ENCODE measurements at regions not wholly inside any gene's neighbourhood (a gene's known extent, or its start where the extent isn't known, plus 50 kb on each side); places are given as distances from the start of the nearest gene placed in this dataset.

DNA sequence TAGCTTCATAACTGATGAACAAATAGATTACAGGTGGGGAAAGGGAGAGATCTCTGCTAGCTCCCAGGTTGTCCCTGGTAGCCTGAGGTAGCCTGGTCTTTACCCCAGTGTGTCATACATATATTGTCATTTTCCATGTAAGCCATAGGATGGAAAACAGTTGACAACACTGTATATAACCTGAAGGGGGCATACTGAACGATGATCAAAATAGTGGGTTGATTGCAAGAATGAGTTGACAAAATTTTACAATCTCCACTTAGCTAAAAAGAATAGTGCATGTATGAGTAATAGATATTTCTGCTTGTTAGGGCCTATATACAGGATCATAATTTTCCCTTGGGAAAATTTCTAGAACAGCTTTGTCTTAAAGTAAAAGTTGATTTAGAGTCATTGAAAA is 304.1 kb upstream of the HAND2 start:
- DNase-seq: no peak

DNA sequence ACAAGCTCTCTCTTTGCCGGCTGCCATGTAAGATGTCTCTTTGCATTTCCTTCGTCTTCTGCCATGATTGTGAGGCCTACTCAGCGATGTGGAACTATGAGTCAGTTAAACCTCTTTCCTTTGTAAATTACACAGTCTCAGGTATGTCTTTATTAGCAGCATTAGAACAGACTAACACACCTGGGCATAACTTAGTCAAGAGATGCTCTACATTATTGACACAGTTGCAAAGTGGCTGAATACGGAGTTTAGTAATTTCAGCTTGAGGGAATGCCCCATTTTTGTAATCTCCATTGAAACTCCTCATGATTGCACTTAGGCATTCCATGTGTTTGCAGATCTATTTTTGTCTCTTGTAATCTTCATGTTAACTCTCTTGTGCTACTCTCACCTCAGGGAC is 299.5 kb upstream of the HAND2 start:
- no peak for DNase-seq

DNA sequence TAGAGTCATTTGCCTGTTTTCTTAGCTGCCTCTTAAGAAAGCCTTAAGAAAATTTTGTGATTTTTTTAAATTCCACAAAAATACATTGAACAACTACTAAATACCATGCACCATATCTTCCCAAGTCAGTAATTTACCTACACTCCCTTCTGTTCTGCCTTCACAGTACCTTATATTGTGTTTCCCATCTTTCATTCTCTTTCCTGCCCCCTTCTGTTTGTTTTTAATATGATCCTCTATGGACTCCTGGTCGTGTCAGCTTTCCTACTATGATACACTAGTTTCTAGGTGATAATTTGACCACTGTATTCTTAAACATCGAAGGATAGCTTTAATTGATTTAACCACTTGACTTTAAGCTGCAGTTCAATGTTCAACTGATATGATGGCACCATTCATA is 297.7 kb upstream of the HAND2 start:
- DNase-seq: no peak

DNA sequence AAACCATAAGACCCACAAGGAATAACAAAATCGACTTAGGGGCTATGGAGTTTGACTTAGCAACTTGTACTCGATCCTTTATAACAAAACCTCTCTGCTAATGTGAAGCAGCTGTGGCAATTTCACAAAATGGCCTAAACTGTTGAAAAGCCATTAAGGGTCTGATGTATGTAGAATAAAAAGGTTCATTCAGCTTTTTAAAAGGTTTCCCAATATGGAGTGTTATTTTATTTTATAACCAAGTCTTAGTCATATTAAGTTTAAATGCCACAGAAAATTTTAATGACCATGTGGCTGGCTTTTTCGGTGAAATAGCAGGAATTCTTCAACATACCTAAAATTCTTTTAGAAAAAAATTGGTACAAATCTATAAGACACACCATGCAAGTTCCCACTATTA is 291.8 kb upstream of the HAND2 start:
- no peak for DNase-seq

DNA sequence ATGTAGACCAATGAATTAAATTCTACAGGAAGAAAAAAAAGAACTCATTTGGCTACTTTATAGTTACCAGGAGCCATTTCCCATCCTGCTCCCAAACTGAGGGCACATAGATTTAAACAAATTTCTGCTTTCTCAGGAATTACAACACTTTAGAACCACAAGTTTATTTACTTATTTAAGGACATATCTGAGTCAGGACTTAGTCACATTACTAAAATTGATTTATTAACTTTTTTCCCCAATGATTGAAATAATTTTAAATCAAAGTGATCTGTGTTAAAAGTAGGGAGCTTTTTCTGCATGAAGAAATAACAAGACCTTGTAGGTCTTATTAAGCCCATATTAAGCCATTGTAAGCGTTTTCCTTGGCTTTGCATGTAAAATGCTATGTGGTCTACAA is 291.0 kb upstream of the HAND2 start:
- DNase-seq: no peak

DNA sequence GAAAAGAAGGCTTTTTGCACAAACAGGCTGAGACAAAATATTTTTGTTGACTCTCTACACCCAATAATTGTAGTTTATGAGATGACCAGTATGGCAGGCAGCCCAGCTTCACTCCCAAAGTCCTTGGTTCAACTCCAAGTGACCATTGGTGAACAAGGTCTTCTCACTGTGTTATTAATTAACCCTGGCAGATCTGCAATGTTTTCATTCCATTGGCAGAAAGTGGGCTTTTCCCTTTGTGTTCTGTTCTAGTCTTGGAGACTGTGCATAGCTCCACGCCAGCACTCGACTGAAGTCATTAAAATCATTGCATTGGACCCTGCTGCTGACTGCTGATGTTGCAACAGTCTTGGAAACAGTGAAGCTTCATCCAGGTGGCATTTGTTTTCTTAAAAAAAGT is 277.3 kb upstream of the HAND2 start:
- DNase-seq: no peak

DNA sequence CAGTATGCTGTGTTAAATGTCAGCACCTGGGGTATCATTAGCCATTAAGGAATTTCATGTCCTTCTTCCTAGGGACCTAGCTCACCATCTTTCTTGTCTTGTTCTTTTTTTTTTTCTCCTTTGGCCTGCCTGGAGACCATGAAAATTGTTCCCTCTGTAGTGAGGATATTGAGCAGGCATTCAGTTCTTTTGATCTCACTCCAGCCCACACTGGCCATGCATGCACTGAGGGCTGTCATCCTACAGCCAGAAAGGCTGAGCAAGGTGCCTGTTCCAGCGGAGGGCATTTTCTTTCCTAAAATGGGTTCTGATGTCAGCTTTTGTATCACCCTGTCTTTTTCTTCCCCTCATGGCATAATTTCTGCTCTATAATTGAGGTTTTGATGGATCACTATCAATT is 275.9 kb upstream of the HAND2 start:
- no peak for DNase-seq

DNA sequence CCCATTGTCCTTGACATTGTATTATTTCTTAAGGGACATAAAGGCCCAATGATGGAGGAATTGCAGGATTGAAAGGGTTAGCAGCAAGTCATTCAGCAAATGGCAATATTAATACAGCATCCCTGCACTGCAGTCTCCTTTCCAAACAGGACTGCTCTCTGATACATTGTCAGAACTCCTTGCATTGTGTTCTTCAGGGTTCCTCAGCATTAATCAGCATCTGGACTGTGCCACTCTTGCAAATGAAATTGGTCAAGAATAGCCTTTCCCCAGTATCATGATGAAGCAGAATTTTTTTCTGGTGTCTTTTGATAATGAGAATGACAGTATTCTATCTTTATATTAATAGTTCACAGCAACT is 272.6 kb upstream of the HAND2 start:
- DNase-seq: no peak

DNA sequence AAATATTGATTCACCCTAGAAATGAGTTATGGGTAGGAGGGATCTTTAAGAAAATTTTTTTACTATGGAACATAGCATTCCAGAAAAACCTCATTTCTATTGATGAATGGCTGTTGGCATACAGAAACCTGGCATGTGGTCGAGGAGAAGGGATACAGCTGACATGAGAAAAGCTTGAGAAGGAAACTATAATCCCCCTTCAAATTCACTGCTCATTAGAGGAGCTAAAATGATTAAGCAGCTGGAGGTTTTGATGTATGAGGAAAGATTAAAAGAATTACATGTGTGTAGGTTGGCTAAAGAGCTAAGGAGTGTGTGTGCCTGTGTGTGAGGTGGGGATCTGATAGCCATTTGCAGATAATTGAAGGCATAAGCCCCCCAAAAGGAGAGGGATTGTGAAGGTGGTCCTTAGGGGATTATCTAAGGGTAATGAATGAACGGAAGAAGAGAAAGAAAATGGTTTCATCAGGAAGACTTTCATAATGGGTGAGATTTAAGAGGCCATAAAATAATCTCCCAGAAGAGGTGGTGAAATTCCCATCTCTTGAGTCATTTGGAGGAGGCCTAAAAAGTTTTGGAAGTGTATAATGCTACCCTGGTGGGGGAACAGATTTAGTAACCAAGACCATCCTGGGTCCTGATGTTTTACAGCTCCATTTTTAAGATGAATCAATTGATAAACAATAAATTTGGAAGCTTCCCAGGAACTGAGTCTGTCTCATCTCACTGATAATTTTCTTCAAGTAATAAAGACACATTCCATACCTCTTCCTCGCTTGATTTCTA is 272.0 kb upstream of the HAND2 start:
- DNase-seq: no peak

DNA sequence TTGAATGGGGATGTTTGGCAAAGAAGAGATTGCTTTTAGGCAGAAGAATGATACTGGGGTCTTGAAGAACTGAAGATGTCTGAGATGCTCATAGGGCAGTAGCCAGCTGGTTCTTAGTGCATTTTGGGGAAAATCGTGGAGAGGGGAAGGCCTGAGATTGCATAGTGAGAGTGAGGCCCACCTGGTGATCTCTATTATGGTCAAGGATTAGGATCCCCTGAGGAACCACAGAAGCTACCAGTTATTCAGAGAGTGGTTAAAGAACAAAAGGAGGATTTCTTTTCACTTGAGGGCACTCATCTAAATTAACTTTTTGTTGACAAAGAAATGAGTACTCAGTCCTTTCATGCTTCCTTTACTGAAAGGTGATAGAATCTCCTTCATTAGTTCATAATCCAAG is 271.3 kb upstream of the HAND2 start:
- no peak for DNase-seq

DNA sequence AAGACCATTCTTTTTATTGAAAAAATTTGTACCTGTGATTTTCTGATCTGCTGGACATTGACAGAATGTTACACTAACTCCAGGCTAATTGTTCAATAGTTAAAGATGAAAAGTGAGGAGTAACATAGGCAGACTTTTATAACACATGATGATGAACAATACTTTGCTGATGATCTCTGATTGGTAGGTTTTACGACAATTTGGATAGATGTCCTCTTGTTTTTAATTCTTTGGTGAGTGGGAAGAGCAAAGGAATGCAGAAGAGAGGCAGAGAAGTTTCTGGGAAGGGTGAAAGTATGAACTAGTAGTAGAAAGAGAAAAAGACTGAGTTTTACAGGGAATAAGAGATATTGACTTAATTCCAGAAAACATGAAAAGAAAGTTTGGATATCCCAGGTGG is 267.3 kb upstream of the HAND2 start:
- DNase-seq: no peak

DNA sequence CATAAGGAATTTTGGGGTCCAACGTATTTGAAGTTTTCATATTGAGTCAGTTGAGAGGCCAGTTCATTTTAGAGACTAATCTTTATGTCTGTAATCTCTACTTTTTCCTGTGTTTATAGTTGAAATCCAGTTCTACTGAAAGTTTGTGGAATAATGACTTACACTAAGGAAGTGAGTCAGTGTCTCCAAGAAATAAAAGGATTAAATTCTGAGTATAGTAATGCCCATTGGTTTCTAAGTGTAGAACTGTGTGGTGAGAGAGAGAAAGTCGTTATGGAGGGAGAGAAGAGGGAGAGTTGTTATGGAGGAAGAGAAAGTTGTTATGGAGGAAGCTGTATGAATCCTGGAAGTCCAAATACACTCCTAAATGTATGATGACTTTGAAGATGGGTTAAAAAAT is 264.6 kb upstream of the HAND2 start:
- no peak for DNase-seq

DNA sequence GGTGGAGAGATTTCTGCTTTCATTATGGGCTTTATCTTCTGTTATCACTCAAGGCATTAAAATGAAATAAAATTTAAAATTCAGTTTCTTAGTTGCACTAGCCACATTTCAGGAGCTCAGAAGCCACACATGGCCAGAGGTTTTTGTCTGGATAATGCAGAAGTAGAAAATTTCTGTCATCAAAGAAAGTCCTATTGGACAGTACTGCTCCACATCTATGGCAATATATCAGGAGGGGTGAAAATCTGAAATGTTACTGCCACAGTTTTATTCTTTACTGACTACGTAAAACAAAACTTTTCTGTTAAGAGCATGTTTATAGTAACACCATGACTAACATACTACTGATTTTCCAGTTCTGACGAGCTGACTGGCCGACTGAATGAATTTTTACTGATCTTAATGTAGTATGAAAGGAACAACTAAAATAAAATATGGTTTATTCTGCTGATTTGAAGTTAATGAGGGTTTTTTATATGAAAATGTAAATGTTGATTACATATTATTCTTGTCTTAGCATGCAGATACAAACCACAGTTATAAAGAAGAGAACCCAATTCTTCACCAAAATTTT is 264.0 kb upstream of the HAND2 start:
- DNase-seq: no peak

DNA sequence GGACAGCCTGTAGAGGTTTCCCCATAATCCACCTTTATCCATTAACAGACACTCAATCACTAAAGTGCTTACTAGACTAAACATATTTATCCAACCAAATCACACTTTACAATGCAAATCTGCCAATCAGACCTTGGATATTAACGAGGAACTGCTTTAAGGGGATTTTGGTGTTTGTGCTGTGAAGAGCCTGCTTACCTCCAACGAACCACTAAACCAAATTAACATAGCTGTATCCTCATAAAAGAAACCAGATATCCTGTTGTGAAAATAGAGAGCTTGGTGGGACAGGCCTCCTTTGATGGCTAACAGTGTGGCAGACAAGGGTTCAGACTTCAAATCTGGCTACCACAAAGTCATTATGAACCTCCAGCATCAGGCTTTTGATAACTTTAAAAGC is 252.6 kb upstream of the HAND2 start:
- no peak for DNase-seq

DNA sequence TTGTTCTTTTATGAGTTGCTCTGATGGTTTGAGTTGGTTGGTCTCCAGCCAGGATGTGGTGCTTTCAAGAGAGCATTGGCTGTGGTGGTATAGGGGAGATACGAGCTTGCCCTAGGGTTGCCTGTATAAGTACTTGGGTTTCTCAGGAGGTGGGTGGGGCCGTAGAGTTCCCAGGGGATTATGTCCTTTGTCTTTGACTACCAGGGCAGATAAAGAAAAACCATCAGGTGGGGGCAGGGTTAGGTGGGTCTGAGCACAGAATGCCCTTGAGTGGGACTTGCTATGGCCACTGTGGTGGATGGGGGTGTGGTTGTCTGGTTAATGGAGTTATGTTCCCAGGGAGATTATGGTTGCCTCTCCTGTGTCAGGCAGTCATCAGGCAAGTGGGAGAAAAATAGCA is 247.9 kb upstream of the HAND2 start:
- no peak for DNase-seq

DNA sequence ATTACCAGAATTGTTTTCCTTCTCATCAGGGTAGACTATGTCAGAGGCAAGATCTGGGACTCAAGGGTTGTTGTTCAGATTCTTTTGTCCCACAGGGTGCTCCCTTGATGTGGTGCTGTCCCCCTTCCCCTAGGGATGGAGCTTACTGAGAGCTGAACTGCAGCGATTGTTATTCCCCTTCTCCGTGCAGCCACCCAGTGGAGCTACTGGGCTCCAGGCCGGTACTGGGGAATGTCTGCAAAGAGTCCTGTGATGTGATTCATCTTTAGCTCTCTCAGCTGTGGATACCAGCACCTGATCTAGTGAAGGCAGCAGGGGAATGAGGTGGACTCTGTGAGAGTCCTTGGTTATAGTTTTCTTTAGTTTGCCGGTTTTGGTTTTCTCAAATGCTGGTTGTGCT is 247.4 kb upstream of the HAND2 start:
- DNase-seq: no peak

DNA sequence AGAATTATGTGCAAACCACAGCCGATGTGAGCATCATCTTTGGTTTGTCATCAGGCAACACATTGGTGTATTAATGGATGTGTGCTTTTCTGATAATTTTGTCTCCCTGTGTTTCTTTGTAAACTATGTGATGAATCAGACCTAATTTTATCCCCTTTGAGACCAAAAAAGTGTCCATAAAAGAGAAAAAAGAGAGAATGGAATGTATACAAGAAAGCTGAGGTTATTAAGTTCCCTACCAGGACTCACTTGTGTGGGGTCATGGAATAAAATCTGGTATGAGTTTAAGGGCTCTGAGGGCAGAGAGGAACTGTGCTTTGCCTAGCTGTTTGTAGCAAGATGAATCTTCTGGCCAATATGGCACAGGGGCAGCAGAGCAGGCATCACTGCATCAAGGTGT is 239.5 kb upstream of the HAND2 start:
- no peak for DNase-seq

DNA sequence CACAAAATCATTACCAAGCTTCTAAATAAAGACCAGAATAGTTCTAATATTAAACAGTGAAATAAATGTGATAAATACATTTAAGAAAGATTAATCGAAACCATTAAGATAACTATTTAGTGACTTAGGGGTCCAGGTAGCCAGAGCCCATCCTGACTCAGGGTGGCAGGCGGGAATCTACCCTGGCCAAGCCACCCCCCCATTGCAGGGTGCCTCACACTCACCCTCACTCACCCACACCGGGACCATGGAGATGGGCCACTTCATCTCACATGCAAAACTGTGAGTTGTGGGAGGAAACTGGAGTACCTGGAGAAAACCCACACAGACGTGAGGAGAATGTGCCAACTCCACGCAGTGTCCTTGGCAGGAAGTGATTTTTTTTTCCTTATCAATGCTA is 237.6 kb upstream of the HAND2 start:
- no peak for DNase-seq

DNA sequence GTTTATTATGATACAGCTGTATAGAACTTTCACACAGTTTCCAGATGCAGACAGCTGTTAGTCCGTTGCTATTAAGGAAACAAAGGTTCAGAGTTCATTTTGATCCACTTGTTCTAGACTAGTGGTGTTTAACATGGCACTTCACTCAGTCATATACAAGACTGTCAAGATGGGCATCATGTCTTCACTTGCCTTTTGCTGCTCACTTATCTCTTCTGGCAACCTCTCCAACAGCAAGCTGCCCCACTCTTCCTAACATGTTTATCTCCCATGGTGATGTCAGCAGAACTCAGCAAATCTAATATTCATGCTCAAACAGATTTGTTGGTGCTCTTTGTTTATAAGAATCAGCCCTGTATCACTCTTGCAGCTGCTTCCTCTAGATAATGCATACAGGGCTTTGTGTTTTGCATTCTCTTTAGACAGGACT is 236.2 kb upstream of the HAND2 start:
- DNase-seq: no peak

DNA sequence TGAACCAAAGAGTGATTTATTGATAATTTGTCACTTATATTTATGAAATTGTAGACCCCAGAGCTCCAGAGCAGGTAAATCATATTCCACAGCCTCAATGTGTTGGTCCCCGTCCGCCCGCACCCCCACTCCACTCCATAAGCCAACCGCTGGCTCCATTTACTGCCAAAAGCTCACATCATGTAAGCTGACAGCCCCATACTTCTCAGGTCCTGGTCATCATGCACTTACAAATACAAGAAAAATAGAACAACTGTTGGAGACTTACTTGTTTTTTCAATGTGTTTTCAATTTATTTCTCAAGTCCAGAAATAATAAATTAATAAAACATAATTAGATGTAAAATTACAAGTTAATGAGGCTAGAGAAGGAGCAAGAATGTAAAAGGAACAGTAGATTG is 235.7 kb upstream of the HAND2 start:
- DNase-seq: no peak

DNA sequence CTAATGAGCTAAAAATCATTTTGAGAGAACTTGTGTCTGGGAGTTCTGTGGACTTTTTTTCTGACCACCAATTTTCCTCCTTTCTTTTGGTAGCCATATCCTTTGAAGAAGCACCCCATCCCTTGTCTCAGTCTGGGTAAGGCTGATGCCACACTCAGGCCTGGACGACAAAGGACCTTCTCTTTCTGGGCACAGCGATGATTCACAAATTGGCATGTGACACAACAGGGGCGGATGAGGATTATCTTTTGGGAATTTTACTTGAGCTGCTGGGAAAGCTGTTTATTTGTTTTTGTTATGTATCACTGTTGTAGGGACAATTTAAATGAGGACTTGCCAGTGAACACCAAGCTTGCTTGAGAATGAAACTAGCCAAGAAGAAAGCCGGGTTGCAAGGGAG is 233.4 kb upstream of the HAND2 start:
- no peak for DNase-seq

DNA sequence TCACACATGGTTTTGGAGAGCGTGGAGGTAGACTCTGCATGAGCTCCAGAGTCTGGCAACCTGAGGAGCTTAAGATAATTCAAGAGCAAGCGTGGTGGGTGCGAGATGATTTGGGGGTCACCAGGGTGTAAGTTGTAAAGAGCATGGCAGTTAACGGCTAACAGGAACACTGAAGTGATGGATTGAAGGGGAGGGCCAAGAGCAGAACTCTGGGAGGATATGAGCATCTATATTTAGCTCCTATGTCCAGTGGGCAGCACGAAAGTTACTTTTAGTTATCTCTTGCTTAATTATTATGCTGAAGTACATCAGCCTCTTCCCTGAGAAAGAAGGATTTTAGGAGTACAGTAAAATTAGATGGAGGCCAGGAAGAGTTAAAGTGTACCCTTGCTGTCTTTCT is 231.9 kb upstream of the HAND2 start:
- no peak for DNase-seq

DNA sequence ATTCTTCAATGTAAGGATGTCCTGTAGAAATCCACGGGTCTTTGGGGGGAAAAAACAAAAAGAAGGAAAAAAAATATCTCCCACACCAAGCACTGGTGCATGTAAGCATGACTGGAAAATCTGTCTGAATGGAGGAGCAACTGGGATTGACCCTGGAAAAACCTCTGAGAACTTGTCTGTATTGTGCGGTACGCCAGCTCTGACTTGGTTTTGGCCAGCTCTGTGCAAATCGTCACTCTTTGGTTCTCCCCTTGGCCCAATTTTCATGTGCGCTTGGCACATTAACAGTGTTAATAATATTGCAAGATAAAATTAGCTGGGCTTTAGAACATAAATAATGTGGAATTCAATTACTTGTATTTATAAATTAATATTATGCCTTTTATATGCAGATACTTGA is 231.2 kb upstream of the HAND2 start:
- no peak for DNase-seq

DNA sequence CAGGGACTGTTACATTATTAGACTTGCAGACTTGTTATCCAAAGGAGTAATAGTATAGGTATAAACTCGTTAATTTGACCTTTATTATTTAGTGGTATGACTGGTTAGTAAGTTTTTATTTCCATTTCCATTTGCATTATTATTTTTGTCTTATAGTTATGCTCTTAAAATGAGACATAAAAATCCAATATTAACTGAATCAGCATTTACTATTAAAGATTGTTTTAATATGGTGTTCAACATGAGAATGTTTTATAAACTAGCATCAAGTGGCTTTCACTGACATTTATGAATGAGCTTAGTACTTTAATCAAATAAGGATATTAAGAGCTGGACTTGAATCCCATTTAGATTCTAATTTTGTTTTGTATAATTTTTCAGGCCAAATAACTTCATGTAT is 228.1 kb upstream of the HAND2 start:
- DNase-seq: no peak

DNA sequence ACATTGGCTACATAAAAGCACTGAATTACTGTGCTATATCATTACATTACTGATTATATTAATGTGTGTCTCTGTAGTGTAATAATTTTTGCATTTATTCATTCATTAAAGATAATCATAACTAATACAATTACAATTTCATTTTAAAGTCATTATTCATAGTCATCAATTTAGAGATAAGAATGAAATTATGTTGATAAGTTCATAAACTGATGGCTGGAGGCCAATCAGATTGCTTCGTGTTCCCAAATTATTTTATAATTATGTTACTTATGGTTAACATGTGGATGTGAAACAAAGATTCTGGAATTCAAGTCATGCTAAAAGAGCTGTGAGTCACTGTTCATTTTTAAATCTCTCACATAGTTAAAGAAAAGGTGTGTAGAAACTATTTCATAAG is 223.4 kb upstream of the HAND2 start:
- DNase-seq: no peak

Data from NCI-H774 (cell line).